ENCODE measurements at regions not wholly inside any gene's neighbourhood (a gene's known extent, or its start where the extent isn't known, plus 50 kb on each side); places are given as distances from the start of the nearest gene placed in this dataset.

GRCh38 chr1:217955723-217956122 lies 324.6 kb downstream of the SPATA17 start:
- no peaks in the 10 kb centered on the region for H3K9me3 ChIP-seq
- no peaks in the 10 kb centered on the region for H3K4me1 ChIP-seq
- no peak for ATAC-seq (ENCODE audit: low FRiP score in 2 of 2)
- DNase-seq: no peak
- no peaks in the 10 kb centered on the region for H3K27me3 ChIP-seq
- no peaks in the 10 kb centered on the region for H3K36me3 ChIP-seq
- H3K4me3 ChIP-seq: no peak overlapping the region
- H3K27ac ChIP-seq: no peak overlapping the region
- no peak for TF ChIP-seq POLR2AphosphoS5 (IDR thresholded peaks at IDR 0.05)
- no peak for TF ChIP-seq EP300 (IDR thresholded peaks at IDR 0.05)
- TF ChIP-seq CTCF (IDR thresholded peaks at IDR 0.05): no peak
- TF ChIP-seq POLR2A (IDR thresholded peaks at IDR 0.05): no peak

DNA sequence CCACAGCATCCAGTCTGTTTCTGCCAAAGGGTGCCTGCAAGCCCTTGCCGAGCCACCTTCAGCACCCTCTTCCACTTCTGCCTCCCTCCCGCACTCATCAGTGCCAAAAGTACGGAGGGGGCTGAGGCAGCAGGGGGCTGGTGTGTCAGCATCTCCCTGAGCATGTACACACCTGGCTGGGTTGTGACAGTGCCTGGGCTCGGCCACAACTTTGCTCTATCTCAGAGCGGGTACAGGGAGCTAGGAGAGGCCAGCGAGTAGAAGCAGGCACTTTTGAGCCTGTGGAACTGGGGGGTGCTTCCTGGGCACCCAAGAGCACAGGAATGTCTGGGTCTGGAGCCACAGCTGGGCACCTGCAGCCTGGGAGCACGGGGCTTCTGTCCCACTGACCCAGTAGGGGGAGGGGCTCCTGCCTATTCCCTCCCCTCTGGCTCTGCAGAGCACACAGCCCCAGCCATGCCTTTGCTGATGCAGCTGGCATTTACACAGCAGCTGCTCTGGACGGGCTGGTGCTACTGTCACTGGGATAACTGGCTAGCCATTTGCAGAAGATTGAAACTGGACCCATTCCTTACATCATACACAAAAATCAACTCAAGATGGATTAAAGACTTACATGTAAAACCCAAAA lies 319.8 kb upstream of the RRP15 start:
- ATAC-seq (ENCODE audit: low FRiP score in 2 of 2): peak; percentile 7 to 32
- no peak overlapping the region for H3K27ac ChIP-seq
- H3K4me3 ChIP-seq: no peak overlapping the region
- TF ChIP-seq POLR2A (IDR thresholded peaks at IDR 0.05) (no peak), CTCF (IDR thresholded peaks at IDR 0.05) (no peak), POLR2AphosphoS5 (IDR thresholded peaks at IDR 0.05) (no peak), EP300 (IDR thresholded peaks at IDR 0.05) (no peak)
- peaks cover 0 to 5% (median 0%) of the 10 kb centered on the region in 4 donors for H3K9me3 ChIP-seq
- H3K27me3 ChIP-seq: no peaks in the 10 kb centered on the region
- H3K4me1 ChIP-seq: no peaks in the 10 kb centered on the region
- peak in 1 of 2 donors; percentile 24 for DNase-seq
- WGBS, 2 donors: 72 to 74% methylated on average over 5 to 8 of the region's 8 CpGs
- H3K36me3 ChIP-seq: no peaks in the 10 kb centered on the region

GRCh38 chr1:217968085-217968484 lies 317.0 kb upstream of the RRP15 start:
- H3K4me1 ChIP-seq: no peaks in the 10 kb centered on the region
- no peak for ATAC-seq (ENCODE audit: low FRiP score in 2 of 2)
- peaks cover 0 to 5% (median 0%) of the 10 kb centered on the region in 4 donors for H3K9me3 ChIP-seq

GRCh38 chr1:217969428-217969827 lies 315.7 kb upstream of the RRP15 start:
- no peaks in the 10 kb centered on the region for H3K27me3 ChIP-seq
- no peak overlapping the region for H3K27ac ChIP-seq
- ATAC-seq (ENCODE audit: low FRiP score in 2 of 2): no peak
- peaks cover 0 to 5% (median 0%) of the 10 kb centered on the region in 4 donors for H3K9me3 ChIP-seq
- DNase-seq: peak in 1 of 2 donors; percentile 44
- TF ChIP-seq POLR2AphosphoS5 (IDR thresholded peaks at IDR 0.05) (no peak), POLR2A (IDR thresholded peaks at IDR 0.05) (no peak), EP300 (IDR thresholded peaks at IDR 0.05) (no peak), CTCF (IDR thresholded peaks at IDR 0.05) (no peak)
- no peak overlapping the region for H3K4me3 ChIP-seq
- H3K4me1 ChIP-seq: no peaks in the 10 kb centered on the region
- H3K36me3 ChIP-seq: no peaks in the 10 kb centered on the region
- 74 to 79% methylated on average over 3 to 8 of the region's 8 CpGs for WGBS, 2 donors

More at GRCh38 chr1:217968085-217968484, 317.0 kb upstream of the RRP15 start:
- peak in 1 of 2 donors; percentile 58 for DNase-seq
- no peaks in the 10 kb centered on the region for H3K27me3 ChIP-seq
- H3K36me3 ChIP-seq: no peaks in the 10 kb centered on the region
- H3K4me3 ChIP-seq: no peak overlapping the region
- H3K27ac ChIP-seq: no peak overlapping the region
- WGBS, 2 donors: 82 to 93% methylated on average over 4 to 5 of the region's 7 CpGs
- no peak for TF ChIP-seq EP300 (IDR thresholded peaks at IDR 0.05)
- no peak for TF ChIP-seq POLR2A (IDR thresholded peaks at IDR 0.05)
- TF ChIP-seq CTCF (IDR thresholded peaks at IDR 0.05): no peak
- TF ChIP-seq POLR2AphosphoS5 (IDR thresholded peaks at IDR 0.05): no peak

- Histone ChIP-seq H3K4me1 (no peaks in the 10 kb centered on the region), H3K27me3 (no peaks in the 10 kb centered on the region), H3K36me3 (no peaks in the 10 kb centered on the region), H3K4me3 (no peak overlapping the region), H3K9me3 (no peaks in the 10 kb centered on the region), H3K27ac (no peak overlapping the region)
- ATAC-seq (ENCODE audit: low FRiP score in 2 of 2) (no peak), DNase-seq (no peak)
- TF ChIP-seq CTCF (IDR thresholded peaks at IDR 0.05): no peak
- no peak for TF ChIP-seq POLR2AphosphoS5 (IDR thresholded peaks at IDR 0.05)
- TF ChIP-seq EP300 (IDR thresholded peaks at IDR 0.05): no peak
- no peak for TF ChIP-seq POLR2A (IDR thresholded peaks at IDR 0.05)
These were observed 307.1 kb upstream of the RRP15 start for GRCh38 chr1:217977943-217978342.

Measured in upper lobe of left lung (tissue), 6 donors.